Gastrocnemius medialis (tissue), 4 donors: ENCODE measurements at regions not wholly inside any gene's neighbourhood (a gene's known extent, or its start where the extent isn't known, plus 50 kb on each side); places are given as distances from the start of the nearest gene placed in this dataset.

Experiments used
- ATAC-seq, 2 donors: fragments of 150-250 bp; one replicate each; pipeline ENCODE4 v1.9.1; 2016
- DNase-seq, 2 donors: peaks; one replicate each; pipeline ENCODE4 v3.0.0-alpha.2; 2019
- H3K27ac ChIP-seq, 4 donors: fragments of 200-600 bp; sonication (generic); 1 replicate in 1 of 4; 2 replicates in 3 of 4; pipeline ENCODE4 v1.5.1; 2016 to 2018; ENCODE audit warnings: mild to moderate bottlenecking in 2 of 4, moderate library complexity in 1 of 4
- H3K27me3 ChIP-seq, 3 donors: fragments of 200-600 bp; sonication (generic) in 2 of 3; 1 replicate in 1 of 3; 2 replicates in 2 of 3; pipeline versions ENCODE4 v1.5.1 to v1.6.0; 2016 to 2019; ENCODE audit warnings: mild to moderate bottlenecking in 1 of 3, moderate library complexity in 1 of 3
- H3K36me3 ChIP-seq, 2 donors: fragments of 200-600 bp; sonication (generic) in 1 of 2; one replicate each; pipeline ENCODE4 v1.5.1; 2017 to 2018
- H3K4me1 ChIP-seq, 2 donors: fragments of 200-600 bp; sonication (generic) in 1 of 2; one replicate each; pipeline ENCODE4 v1.5.1; 2016 to 2017; ENCODE audit warnings: mild to moderate bottlenecking in 2 of 2
- H3K4me3 ChIP-seq, 4 donors: fragments of 200-600 bp; sonication (generic) in 3 of 4; 1 replicate in 1 of 4; 2 replicates in 3 of 4; pipeline ENCODE4 v1.5.1; 2016 to 2019; ENCODE audit warnings: mild to moderate bottlenecking in 2 of 4
- H3K9me3 ChIP-seq, 3 donors: fragments of 200-600 bp; sonication (generic) in 2 of 3; 1 replicate in 1 of 3; 2 replicates in 2 of 3; pipeline ENCODE4 v1.5.1; 2016 to 2019
- CTCF ChIP-seq, 5 experiments: fragments of 450-650 bp in 3 of 5; fragments of 200-600 bp in 2 of 5; sonication (generic) in 2 of 5; IDR thresholded peaks in 4 of 5; conservative IDR thresholded peaks in 1 of 5; 1 replicate in 4 of 5; 2 replicates in 1 of 5; pipeline ENCODE4 v1.5.1; 2016 to 2019; ENCODE audit warnings: antibody characterized with exemption in 5 of 5, mild to moderate bottlenecking in 3 of 5, moderate library complexity in 3 of 5
- POLR2A ChIP-seq, 2 donors: fragments of 450-650 bp; IDR thresholded peaks; one replicate each; pipeline ENCODE4 v1.6.1; 2017; ENCODE audit warnings: antibody characterized with exemption in 2 of 2, mild to moderate bottlenecking in 2 of 2, moderate library complexity in 2 of 2
- in situ Hi-C, 4 donors: fragments of 200-750 bp; cut with MboI; loops; one replicate each; pipeline versions ENCODE4 v1.15.0 to v1.8.0; 2017; ENCODE audit warnings: low sequenced_read_pairs in 4 of 4
- intact Hi-C: fragments of 100-400 bp; cut with DNase I; formaldehyde crosslinking; loops from one replicate; pipeline ENCODE4 v1.15.1; 2023; ENCODE audit warnings: low total_unique reads

GRCh38 chr18:28331551-28331950 lies 154.6 kb upstream of the CDH2 start:
- intact Hi-C loops (no loop called here), in situ Hi-C loops (no loop called here)
- TF ChIP-seq POLR2A (IDR thresholded peaks at IDR 0.05): no peak
- no peak for TF ChIP-seq CTCF (IDR thresholded peaks at IDR 0.05 in 4 of 5, conservative IDR thresholded peaks at IDR 0.05 in 1 of 5)
- DNase-seq (no peak), ATAC-seq (no peak)
- Histone ChIP-seq H3K27ac (no peak overlapping the region), H3K9me3 (no peaks in the 10 kb centered on the region), H3K36me3 (no peaks in the 10 kb centered on the region), H3K4me1 (no peaks in the 10 kb centered on the region), H3K4me3 (no peak overlapping the region), H3K27me3 (no peaks in the 10 kb centered on the region)

- no peak for ATAC-seq
These were observed 136.7 kb upstream of the CDH2 start for GRCh38 chr18:28313602-28314001.

GRCh38 chr18:28288784-28289183 lies 111.9 kb upstream of the CDH2 start:
- Histone ChIP-seq H3K4me3 (no peak overlapping the region), H3K27me3 (no peaks in the 10 kb centered on the region), H3K9me3 (no peaks in the 10 kb centered on the region), H3K27ac (no peak overlapping the region), H3K36me3 (no peaks in the 10 kb centered on the region), H3K4me1 (no peaks in the 10 kb centered on the region)
- in situ Hi-C loops: no loop called here
- intact Hi-C loops: no loop called here
- no peak for TF ChIP-seq POLR2A (IDR thresholded peaks at IDR 0.05)
- no peak for TF ChIP-seq CTCF (IDR thresholded peaks at IDR 0.05 in 4 of 5, conservative IDR thresholded peaks at IDR 0.05 in 1 of 5)
- ATAC-seq (no peak), DNase-seq (no peak)

More at GRCh38 chr18:28313602-28314001, 136.7 kb upstream of the CDH2 start:
- in situ Hi-C loops (no loop called here), intact Hi-C loops (no loop called here)
- Histone ChIP-seq H3K4me1 (no peaks in the 10 kb centered on the region), H3K36me3 (no peaks in the 10 kb centered on the region), H3K27ac (no peak overlapping the region), H3K4me3 (no peak overlapping the region), H3K27me3 (no peaks in the 10 kb centered on the region), H3K9me3 (no peaks in the 10 kb centered on the region)
- TF ChIP-seq POLR2A (IDR thresholded peaks at IDR 0.05): no peak
- no peak for DNase-seq

- H3K27me3 ChIP-seq: no peaks in the 10 kb centered on the region
- no peaks in the 10 kb centered on the region for H3K36me3 ChIP-seq
- no peak for ATAC-seq
- no peaks in the 10 kb centered on the region for H3K4me1 ChIP-seq
- no peak for TF ChIP-seq CTCF (IDR thresholded peaks at IDR 0.05 in 4 of 5, conservative IDR thresholded peaks at IDR 0.05 in 1 of 5)
- no peak for TF ChIP-seq POLR2A (IDR thresholded peaks at IDR 0.05)
- intact Hi-C loops (no loop called here), in situ Hi-C loops (no loop called here)
- DNase-seq: no peak
- H3K9me3 ChIP-seq: no peaks in the 10 kb centered on the region
- no peak overlapping the region for H3K4me3 ChIP-seq
- no peak overlapping the region for H3K27ac ChIP-seq
These were observed 110.2 kb upstream of the CDH2 start for GRCh38 chr18:28287146-28287545.

- Histone ChIP-seq H3K36me3 (no peaks in the 10 kb centered on the region), H3K27ac (no peak overlapping the region), H3K27me3 (no peaks in the 10 kb centered on the region), H3K9me3 (no peaks in the 10 kb centered on the region), H3K4me3 (no peak overlapping the region), H3K4me1 (no peaks in the 10 kb centered on the region)
- DNase-seq (no peak), ATAC-seq (no peak)
- in situ Hi-C loops: no loop called here
- TF ChIP-seq CTCF (IDR thresholded peaks at IDR 0.05 in 4 of 5, conservative IDR thresholded peaks at IDR 0.05 in 1 of 5) (no peak), POLR2A (IDR thresholded peaks at IDR 0.05) (no peak)
- intact Hi-C loops: no loop called here
These were observed 107.2 kb upstream of the CDH2 start for GRCh38 chr18:28284132-28284531.
